ENCODE measurements at regions not wholly inside any gene's neighbourhood (a gene's known extent, or its start where the extent isn't known, plus 50 kb on each side); places are given as distances from the start of the nearest gene placed in this dataset.

DNA sequence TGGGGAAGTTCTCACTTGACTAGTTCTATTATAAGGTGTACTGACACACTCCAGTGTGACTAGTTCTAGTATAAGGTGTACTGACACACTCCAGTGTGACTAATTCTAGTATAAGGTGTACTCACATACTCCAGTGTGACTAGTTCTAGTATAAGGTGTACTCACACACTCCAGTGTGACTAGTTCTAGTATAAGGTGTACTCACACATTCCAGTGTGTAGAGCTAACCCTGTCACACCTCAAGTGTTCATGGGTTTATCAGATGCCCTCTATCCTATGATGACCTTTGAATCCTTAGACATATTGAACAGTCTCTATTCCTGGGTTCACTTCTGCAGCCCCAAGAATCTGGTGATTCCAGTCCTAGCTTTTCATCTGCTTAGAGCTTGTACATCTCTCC is 54.6 kb upstream of the MYO16 start:
- TF ChIP-seq, protein P1, sequence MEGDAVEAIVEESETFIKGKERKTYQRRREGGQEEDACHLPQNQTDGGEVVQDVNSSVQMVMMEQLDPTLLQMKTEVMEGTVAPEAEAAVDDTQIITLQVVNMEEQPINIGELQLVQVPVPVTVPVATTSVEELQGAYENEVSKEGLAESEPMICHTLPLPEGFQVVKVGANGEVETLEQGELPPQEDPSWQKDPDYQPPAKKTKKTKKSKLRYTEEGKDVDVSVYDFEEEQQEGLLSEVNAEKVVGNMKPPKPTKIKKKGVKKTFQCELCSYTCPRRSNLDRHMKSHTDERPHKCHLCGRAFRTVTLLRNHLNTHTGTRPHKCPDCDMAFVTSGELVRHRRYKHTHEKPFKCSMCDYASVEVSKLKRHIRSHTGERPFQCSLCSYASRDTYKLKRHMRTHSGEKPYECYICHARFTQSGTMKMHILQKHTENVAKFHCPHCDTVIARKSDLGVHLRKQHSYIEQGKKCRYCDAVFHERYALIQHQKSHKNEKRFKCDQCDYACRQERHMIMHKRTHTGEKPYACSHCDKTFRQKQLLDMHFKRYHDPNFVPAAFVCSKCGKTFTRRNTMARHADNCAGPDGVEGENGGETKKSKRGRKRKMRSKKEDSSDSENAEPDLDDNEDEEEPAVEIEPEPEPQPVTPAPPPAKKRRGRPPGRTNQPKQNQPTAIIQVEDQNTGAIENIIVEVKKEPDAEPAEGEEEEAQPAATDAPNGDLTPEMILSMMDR (IDR thresholded peaks at IDR 0.05): no peak
- no peak for TF ChIP-seq EP300 (IDR thresholded peaks at IDR 0.05)

Data from gastroesophageal sphincter (tissue), 3 donors.